ENCODE measurements at regions not wholly inside any gene's neighbourhood (a gene's known extent, or its start where the extent isn't known, plus 50 kb on each side); places are given as distances from the start of the nearest gene placed in this dataset.

DNA sequence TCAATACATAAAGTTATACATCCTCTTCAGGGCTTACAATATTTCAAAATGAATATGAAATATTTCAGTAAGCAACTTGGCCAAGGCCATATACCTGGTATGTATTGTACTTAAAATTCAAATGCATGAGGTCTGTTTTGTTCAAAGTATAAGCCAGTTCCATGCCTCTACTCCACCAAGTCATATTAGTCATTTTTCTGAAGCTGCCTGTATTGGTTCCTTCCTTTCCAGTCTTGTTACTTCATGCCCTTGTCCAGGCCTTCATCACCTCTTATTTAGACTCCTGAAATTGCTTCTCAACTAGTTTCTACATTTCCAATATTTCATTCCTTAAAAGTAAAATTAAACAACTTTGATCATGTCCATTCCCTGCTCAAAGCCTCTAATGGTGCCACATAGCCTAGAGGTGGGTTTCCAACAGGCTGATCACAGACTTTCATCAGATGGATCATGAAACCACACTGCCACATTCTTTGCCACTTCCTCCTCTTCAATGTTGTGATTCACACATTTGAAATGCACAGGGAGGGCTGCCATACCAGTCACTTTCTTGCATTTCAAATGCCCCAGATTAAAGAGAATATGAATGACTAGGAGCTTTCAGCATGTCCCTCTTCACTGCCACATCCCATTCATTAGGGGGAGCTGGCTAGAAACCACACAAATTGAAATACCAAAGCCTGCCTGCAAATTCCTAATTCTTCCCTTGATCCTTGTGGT, 424.1 kb upstream of the DACH1 start:
- TF ChIP-seq, protein P1, sequence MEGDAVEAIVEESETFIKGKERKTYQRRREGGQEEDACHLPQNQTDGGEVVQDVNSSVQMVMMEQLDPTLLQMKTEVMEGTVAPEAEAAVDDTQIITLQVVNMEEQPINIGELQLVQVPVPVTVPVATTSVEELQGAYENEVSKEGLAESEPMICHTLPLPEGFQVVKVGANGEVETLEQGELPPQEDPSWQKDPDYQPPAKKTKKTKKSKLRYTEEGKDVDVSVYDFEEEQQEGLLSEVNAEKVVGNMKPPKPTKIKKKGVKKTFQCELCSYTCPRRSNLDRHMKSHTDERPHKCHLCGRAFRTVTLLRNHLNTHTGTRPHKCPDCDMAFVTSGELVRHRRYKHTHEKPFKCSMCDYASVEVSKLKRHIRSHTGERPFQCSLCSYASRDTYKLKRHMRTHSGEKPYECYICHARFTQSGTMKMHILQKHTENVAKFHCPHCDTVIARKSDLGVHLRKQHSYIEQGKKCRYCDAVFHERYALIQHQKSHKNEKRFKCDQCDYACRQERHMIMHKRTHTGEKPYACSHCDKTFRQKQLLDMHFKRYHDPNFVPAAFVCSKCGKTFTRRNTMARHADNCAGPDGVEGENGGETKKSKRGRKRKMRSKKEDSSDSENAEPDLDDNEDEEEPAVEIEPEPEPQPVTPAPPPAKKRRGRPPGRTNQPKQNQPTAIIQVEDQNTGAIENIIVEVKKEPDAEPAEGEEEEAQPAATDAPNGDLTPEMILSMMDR (IDR thresholded peaks at IDR 0.05 in 2 of 3, conservative IDR thresholded peaks at IDR 0.05 in 1 of 3; ENCODE audit: borderline replicate concordance in 1 of 3, insufficient read depth in 1 of 3, low read depth in 2 of 3, low read length in 2 of 3), result 0 out of 6 replicates have a peak, but pooled peaks of 1 of the 3 experiments have one; percentile 11
- no peak for TF ChIP-seq YY1 (IDR thresholded peaks at IDR 0.05; ENCODE audit: extremely low read depth, insufficient replicate concordance, low read depth, low read length)
- no peak for TF ChIP-seq EZH2 (IDR thresholded peaks at IDR 0.05)
